Erythroblast (primary cell): ENCODE measurements at regions not wholly inside any gene's neighbourhood (a gene's known extent, or its start where the extent isn't known, plus 50 kb on each side); places are given as distances from the start of the nearest gene placed in this dataset.

Source experiments
- GATA1 ChIP-seq: IDR thresholded peaks from 2 replicates; pipeline ENCODE4 v1.6.1; 2011; ENCODE audit warnings: low read depth, mild to moderate bottlenecking, control low read depth, low read length, moderate library complexity
- POLR2A ChIP-seq: IDR thresholded peaks from 2 replicates; pipeline ENCODE4 v1.6.1; 2011; ENCODE audit warnings: mild to moderate bottlenecking, low read length

DNA sequence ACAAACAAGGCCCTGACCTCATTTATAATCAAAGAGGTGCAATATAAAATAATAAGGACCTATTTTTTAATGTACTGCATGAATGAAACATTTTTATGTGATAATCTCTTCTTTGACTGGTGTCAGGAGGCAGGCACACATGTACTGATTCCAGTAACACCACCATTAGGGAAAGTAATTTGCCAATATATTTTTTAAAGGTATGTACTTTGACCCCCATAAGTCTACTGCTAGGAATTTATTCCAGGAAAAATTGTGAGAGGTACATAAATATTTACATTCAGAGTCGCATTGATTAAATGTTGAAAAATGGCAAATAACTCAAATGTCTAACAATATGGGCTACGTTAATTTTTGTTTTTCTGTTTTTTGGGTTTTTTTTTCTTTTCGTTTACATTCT is 325.4 kb upstream of the PRDM1 start:
- TF ChIP-seq POLR2A = no peak
- no peak for TF ChIP-seq GATA1
